RWPE2 (cell line): ENCODE measurements at regions not wholly inside any gene's neighbourhood (a gene's known extent, or its start where the extent isn't known, plus 50 kb on each side); places are given as distances from the start of the nearest gene placed in this dataset.

Experiments used
- ATAC-seq: fragments of 200-7000 bp; cut with Tn5 transposase; 3 replicates; pipeline ENCODE4 v1.9.1; 2021; ENCODE audit warnings: low read depth
- DNase-seq: peaks from one replicate; pipeline ENCODE4 v3.0.0-alpha.2; 2020; ENCODE audit warnings: low spot score
- H3K27ac ChIP-seq: fragments of 450-650 bp; 2 replicates; pipeline ENCODE4 v1.5.1; 2017; ENCODE audit warnings: mild to moderate bottlenecking; ENCODE audit not compliant: poor library complexity, severe bottlenecking
- H3K27me3 ChIP-seq: fragments of 250-450 bp; sonication (Bioruptor Pico); 2 replicates; pipeline ENCODE4 v1.5.1; 2021; ENCODE audit warnings: mild to moderate bottlenecking, moderate library complexity; ENCODE audit not compliant: insufficient read depth, poor library complexity, severe bottlenecking
- H3K36me3 ChIP-seq: fragments of 250-450 bp; sonication (Bioruptor Pico); 2 replicates; pipeline ENCODE4 v1.5.1; 2020; ENCODE audit warnings: low read depth, mild to moderate bottlenecking, moderate library complexity
- H3K4me1 ChIP-seq: fragments of 250-450 bp; sonication (Bioruptor Pico); 2 replicates; pipeline ENCODE4 v1.5.1; 2021; ENCODE audit warnings: mild to moderate bottlenecking, moderate library complexity; ENCODE audit not compliant: insufficient read depth, poor library complexity, severe bottlenecking
- H3K4me3 ChIP-seq: fragments of 250-450 bp; sonication (Bioruptor Pico); 2 replicates; pipeline ENCODE4 v1.5.1; 2021; ENCODE audit warnings: mild to moderate bottlenecking, moderate library complexity; ENCODE audit not compliant: severe bottlenecking
- H3K9me3 ChIP-seq: fragments of 250-450 bp; sonication (Bioruptor Pico); 2 replicates; pipeline ENCODE4 v1.5.1; 2021; ENCODE audit warnings: mild to moderate bottlenecking, moderate library complexity; ENCODE audit not compliant: severe bottlenecking
- CTCF ChIP-seq: fragments of 450-650 bp; IDR thresholded peaks from one replicate; pipeline ENCODE4 v1.5.1; 2017; ENCODE audit warnings: mild to moderate bottlenecking, moderate library complexity; ENCODE audit not compliant: poor library complexity, severe bottlenecking

GRCh38 chrX:38935561-38935960 is 134.3 kb downstream of the MID1IP1 start:
- no peaks in the 10 kb centered on the region for H3K9me3 ChIP-seq
- TF ChIP-seq CTCF: no peak
- DNase-seq (no peak), ATAC-seq (no peak)
- no peaks in the 10 kb centered on the region for H3K4me1 ChIP-seq
- no peaks in the 10 kb centered on the region for H3K27me3 ChIP-seq
- no peak overlapping the region for H3K27ac ChIP-seq
- H3K4me3 ChIP-seq: no peak overlapping the region
- H3K36me3 ChIP-seq: no peaks in the 10 kb centered on the region

GRCh38 chrX:38937400-38937799 is 136.1 kb downstream of the MID1IP1 start:
- ATAC-seq (no peak), DNase-seq (no peak)
- no peak overlapping the region for H3K27ac ChIP-seq
- no peaks in the 10 kb centered on the region for H3K4me1 ChIP-seq
- TF ChIP-seq CTCF: no peak
- H3K36me3 ChIP-seq: no peaks in the 10 kb centered on the region
- no peaks in the 10 kb centered on the region for H3K27me3 ChIP-seq
- H3K9me3 ChIP-seq: no peaks in the 10 kb centered on the region
- H3K4me3 ChIP-seq: no peak overlapping the region

- no peak overlapping the region for H3K27ac ChIP-seq
- DNase-seq (no peak), ATAC-seq (no peak)
- H3K4me1 ChIP-seq: no peaks in the 10 kb centered on the region
- no peaks in the 10 kb centered on the region for H3K27me3 ChIP-seq
- H3K36me3 ChIP-seq: no peaks in the 10 kb centered on the region
- no peak for TF ChIP-seq CTCF
- H3K9me3 ChIP-seq: no peaks in the 10 kb centered on the region
- no peak overlapping the region for H3K4me3 ChIP-seq
These were observed 136.7 kb downstream of the MID1IP1 start for GRCh38 chrX:38937926-38938325.

GRCh38 chrX:38939067-38939466 is 137.8 kb downstream of the MID1IP1 start:
- Histone ChIP-seq H3K27me3 (no peaks in the 10 kb centered on the region), H3K27ac (no peak overlapping the region), H3K4me1 (no peaks in the 10 kb centered on the region), H3K4me3 (no peak overlapping the region), H3K9me3 (no peaks in the 10 kb centered on the region), H3K36me3 (no peaks in the 10 kb centered on the region)
- ATAC-seq (no peak), DNase-seq (no peak)
- no peak for TF ChIP-seq CTCF

- Histone ChIP-seq H3K4me1 (no peaks in the 10 kb centered on the region), H3K9me3 (no peaks in the 10 kb centered on the region), H3K4me3 (no peak overlapping the region), H3K27ac (no peak overlapping the region), H3K36me3 (no peaks in the 10 kb centered on the region), H3K27me3 (no peaks in the 10 kb centered on the region)
- ATAC-seq: no peak
- no peak for DNase-seq
- no peak for TF ChIP-seq CTCF
These were observed 139.3 kb downstream of the MID1IP1 start for GRCh38 chrX:38940547-38940946.
